ENCODE measurements at regions not wholly inside any gene's neighbourhood (a gene's known extent, or its start where the extent isn't known, plus 50 kb on each side); places are given as distances from the start of the nearest gene placed in this dataset.
"Not testable (repeated sequence)": the region's sequence is repeated elsewhere in the genome, so short reads cannot be mapped to it uniquely, and the experiment has no call there.

- DNase-seq: no peak
Observed at GRCh38 chr5:33161421-33161820, 279.3 kb upstream of the TARS1 start.

- DNase-seq: no peak
Observed at GRCh38 chr5:33162057-33162456, 278.7 kb upstream of the TARS1 start.

- DNase-seq: no peak
Observed at GRCh38 chr5:33166522-33166921, 274.2 kb upstream of the TARS1 start.

GRCh38 chr5:33166948-33167347 lies 273.8 kb upstream of the TARS1 start:
- DNase-seq: no peak

GRCh38 chr5:33167541-33167940 lies 273.2 kb upstream of the TARS1 start:
- DNase-seq: no peak

- no peak for DNase-seq
Observed at GRCh38 chr5:33170411-33170810, 270.4 kb upstream of the TARS1 start.

- no peak for DNase-seq
Observed at GRCh38 chr5:33174383-33174782, 266.4 kb upstream of the TARS1 start.

- no peak for DNase-seq
Observed at GRCh38 chr5:33179301-33179700, 261.5 kb upstream of the TARS1 start.

GRCh38 chr5:33180900-33181299 lies 259.9 kb upstream of the TARS1 start:
- peak; percentile 37 for DNase-seq

- DNase-seq: no peak
Observed at GRCh38 chr5:33182986-33183385, 257.8 kb upstream of the TARS1 start.

- no peak for DNase-seq
Observed at GRCh38 chr5:33184367-33184766, 256.4 kb upstream of the TARS1 start.

- no peak for DNase-seq
Observed at GRCh38 chr5:33188089-33188488, 252.7 kb upstream of the TARS1 start.

GRCh38 chr5:33194914-33195313 lies 245.9 kb upstream of the TARS1 start:
- no peak for DNase-seq

GRCh38 chr5:33195431-33196165 lies 245.2 kb upstream of the TARS1 start:
- no peak for DNase-seq

- DNase-seq: no peak
Observed at GRCh38 chr5:33198836-33199235, 241.9 kb upstream of the TARS1 start.

GRCh38 chr5:33203931-33204330 lies 236.8 kb upstream of the TARS1 start:
- no peak for DNase-seq

GRCh38 chr5:33205079-33205478 lies 235.7 kb upstream of the TARS1 start:
- no peak for DNase-seq

- DNase-seq: no peak
Observed at GRCh38 chr5:33205727-33206410, 234.9 kb upstream of the TARS1 start.

- no peak for DNase-seq
Observed at GRCh38 chr5:33206962-33207506, 233.7 kb upstream of the TARS1 start.

GRCh38 chr5:33209252-33209651 lies 231.5 kb upstream of the TARS1 start:
- DNase-seq: no peak

GRCh38 chr5:33210221-33210620 lies 230.5 kb upstream of the TARS1 start:
- not testable (repeated sequence) for DNase-seq

- no peak for DNase-seq
Observed at GRCh38 chr5:33210978-33211377, 229.8 kb upstream of the TARS1 start.

- DNase-seq: no peak
Observed at GRCh38 chr5:33212439-33212838, 228.3 kb upstream of the TARS1 start.

- no peak for DNase-seq
Observed at GRCh38 chr5:33212900-33213299, 227.9 kb upstream of the TARS1 start.

Measured in NCI-H1105 treated with DMSO at 0.1 percent for 48 hours (cell line).